B cell (primary cell): ENCODE measurements at regions not wholly inside any gene's neighbourhood (a gene's known extent, or its start where the extent isn't known, plus 50 kb on each side); places are given as distances from the start of the nearest gene placed in this dataset.

ENCODE experiments used
- ATAC-seq: fragments of 200-7000 bp; cut with Tn5 transposase; one replicate; pipeline ENCODE4 v1.10.0; 2021; ENCODE audit warnings: low read depth, mild to moderate bottlenecking, moderate number of reproducible peaks, moderate library complexity
- CTCF ChIA-PET: fragments of 350-600 bp; sonication (Branson Sonifier 250); formaldehyde crosslinking; loops from one replicate; lab custom pipeline; 2021; ENCODE audit warnings: antibody characterized with exemption, inconsistent platforms; lab: Charles Lee
- POLR2A ChIA-PET: fragments of 350-600 bp; sonication (Branson Sonifier 250); formaldehyde crosslinking; loops from one replicate; lab custom pipeline; 2021; ENCODE audit warnings: antibody characterized with exemption; lab: Charles Lee
- DNase-seq: peaks from one replicate; pipeline ENCODE4 v3.0.0; 2013
- H2AFZ ChIP-seq: 2 replicates; pipeline ENCODE4 v1.6.1; 2012; ENCODE audit warnings: mild to moderate bottlenecking, low read depth, low read length; ENCODE audit not compliant: insufficient read depth, poor library complexity, severe bottlenecking
- H3K27ac ChIP-seq, 2 donors: 1 replicate in 1 of 2; 2 replicates in 1 of 2; pipeline ENCODE4 v1.5.1; 2012 to 2013; ENCODE audit warnings: low read length in 2 of 2, mild to moderate bottlenecking in 2 of 2, moderate library complexity in 1 of 2
- H3K27me3 ChIP-seq, 4 experiments: fragments of 200-600 bp in 1 of 4; sonication (generic) in 1 of 4; replicated peaks in 1 of 4; 1 replicate in 2 of 4; 2 replicates in 2 of 4; pipeline versions ENCODE4 v1.6.1 to v1.7.0; 2013 to 2016; ENCODE audit warnings: low read length in 3 of 4, mild to moderate bottlenecking in 2 of 4, mixed read lengths in 1 of 4, moderate library complexity in 1 of 4; ENCODE audit not compliant: insufficient read depth in 4 of 4, control insufficient read depth in 3 of 4; ENCODE audit errors: control extremely low read depth in 1 of 4
- H3K36me3 ChIP-seq, 2 experiments: replicated peaks in 1 of 2; 1 replicate in 1 of 2; 2 replicates in 1 of 2; pipeline versions ENCODE4 v1.6.1 to v1.7.1; 2013; ENCODE audit warnings: low read length in 1 of 2; ENCODE audit not compliant: insufficient read depth in 2 of 2, control insufficient read depth in 1 of 2; ENCODE audit errors: control extremely low read depth in 1 of 2, extremely low read depth in 1 of 2
- H3K4me1 ChIP-seq, 2 donors: fragments of 200-600 bp in 1 of 2; sonication (generic) in 1 of 2; 1 replicate in 1 of 2; 2 replicates in 1 of 2; pipeline versions ENCODE4 v1.5.1 to v1.6.1; 2013 to 2017; ENCODE audit warnings: low read length in 2 of 2; ENCODE audit not compliant: control insufficient read depth in 2 of 2, insufficient read depth in 2 of 2
- H3K4me2 ChIP-seq: replicated peaks from 2 replicates; pipeline ENCODE3; 2012; ENCODE audit warnings: mild to moderate bottlenecking, low read depth, low read length; ENCODE audit not compliant: poor library complexity, severe bottlenecking
- H3K4me3 ChIP-seq, 5 experiments: fragments of 200-600 bp in 1 of 5; sonication (generic) in 1 of 5; 1 replicate in 3 of 5; 2 replicates in 2 of 5; pipeline versions ENCODE4 v1.5.1 to v1.7.0; 2011 to 2016; ENCODE audit warnings: low read length in 4 of 5, mild to moderate bottlenecking in 4 of 5, low read depth in 2 of 5, control low read depth in 1 of 5, moderate library complexity in 1 of 5; ENCODE audit not compliant: insufficient read depth in 1 of 5; ENCODE audit errors: control extremely low read depth in 1 of 5, extremely low read depth in 1 of 5
- H3K79me2 ChIP-seq: fragments of 200-600 bp; sonication (generic); one replicate; pipeline ENCODE4 v1.6.0; 2016; ENCODE audit warnings: low read length; ENCODE audit not compliant: control insufficient read depth, insufficient read depth
- H3K9ac ChIP-seq: fragments of 200-600 bp; sonication (generic); 2 replicates; pipeline ENCODE4 v1.6.1; 2017; ENCODE audit warnings: mild to moderate bottlenecking, low read length, moderate library complexity
- H3K9me3 ChIP-seq, 3 donors: one replicate each; pipeline versions ENCODE4 v1.6.1 to v1.7.1; 2013; ENCODE audit warnings: low read length in 2 of 3; ENCODE audit not compliant: control insufficient read depth in 2 of 3, insufficient read depth in 1 of 3; ENCODE audit errors: control extremely low read depth in 1 of 3
- H4K20me1 ChIP-seq: 2 replicates; pipeline ENCODE4 v1.6.0; 2012; ENCODE audit warnings: mild to moderate bottlenecking, low read length; ENCODE audit not compliant: insufficient read depth, control insufficient read depth, poor library complexity, severe bottlenecking
- H3K27ac Mint-ChIP-seq: one replicate; pipeline ENCODE4 v1.8.0; 2021; ENCODE audit warnings: mixed read lengths
- H3K27me3 Mint-ChIP-seq: one replicate; pipeline ENCODE4 v1.8.0; 2021; ENCODE audit warnings: mixed read lengths
- H3K4me1 Mint-ChIP-seq: one replicate; pipeline ENCODE4 v1.8.0; 2021; ENCODE audit warnings: mixed read lengths
- H3K4me3 Mint-ChIP-seq: one replicate; pipeline ENCODE4 v1.8.0; 2021; ENCODE audit warnings: mixed read lengths
- H3K9me3 Mint-ChIP-seq: one replicate; pipeline ENCODE4 v1.8.0; 2022; ENCODE audit warnings: mixed read lengths; ENCODE audit not compliant: insufficient read depth
- CTCF ChIP-seq: fragments of 200-600 bp; IDR thresholded peaks from one replicate; pipeline ENCODE4 v1.8.0; 2022; ENCODE audit warnings: antibody characterized with exemption, mild to moderate bottlenecking
- EZH2 ChIP-seq: IDR thresholded peaks from 2 replicates; pipeline ENCODE4 v1.6.1; 2012; ENCODE audit warnings: borderline replicate concordance, low read depth, mild to moderate bottlenecking, moderate library complexity, low read length; ENCODE audit not compliant: insufficient read depth, poor library complexity, severe bottlenecking
- WGBS: methylation state at CpG from one replicate; pipeline ENCODE4 v1.1.5; 2013; ENCODE audit warnings: missing lambda C conversion rate; ENCODE audit not compliant: insufficient coverage; 5-methylcytosine and 5-hydroxymethylcytosine counted together
- intact Hi-C: fragments of 100-400 bp; cut with micrococcal nuclease; formaldehyde crosslinking; loops from one replicate; pipeline ENCODE4 v1.10.0; 2022

GRCh38 chr3:80244390-80244789 is 476.6 kb upstream of the ROBO1 start:
- H3K27ac ChIP-seq, result no peak overlapping the region
- H3K79me2 ChIP-seq, result no peaks in the 10 kb centered on the region
- H3K36me3 ChIP-seq, result no peaks in the 10 kb centered on the region
- H3K27me3 Mint-ChIP-seq, result no peaks in the 10 kb centered on the region
- ATAC-seq (no peak), DNase-seq (no peak)
- no peak overlapping the region for H3K4me3 Mint-ChIP-seq
- ChIA-PET POLR2A (no interaction called here), CTCF (no interaction called here)
- H3K9me3 ChIP-seq, result peaks cover 0 to 4% (median 0%) of the 10 kb centered on the region in 3 donors
- 100% methylated on average over 2 of the region's 6 CpGs for WGBS
- no peaks in the 10 kb centered on the region for H3K4me1 Mint-ChIP-seq
- H2AFZ ChIP-seq, result no peak overlapping the region
- intact Hi-C loops, result no loop called here
- H4K20me1 ChIP-seq, result no peaks in the 10 kb centered on the region
- H3K27me3 ChIP-seq, result no peaks in the 10 kb centered on the region
- no peak overlapping the region for H3K27ac Mint-ChIP-seq
- H3K4me2 ChIP-seq, result no peak overlapping the region
- TF ChIP-seq EZH2 (no peak), CTCF (no peak)
- no peaks in the 10 kb centered on the region for H3K4me1 ChIP-seq
- no peak overlapping the region for H3K4me3 ChIP-seq
- no peak overlapping the region for H3K9ac ChIP-seq
- H3K9me3 Mint-ChIP-seq, result peaks cover 2% of the 10 kb centered on the region

- Histone ChIP-seq H3K9ac (no peak overlapping the region), H3K4me1 (no peaks in the 10 kb centered on the region), H3K4me2 (no peak overlapping the region), H3K36me3 (no peaks in the 10 kb centered on the region), H3K79me2 (no peaks in the 10 kb centered on the region), H2AFZ (no peak overlapping the region), H3K27ac (no peak overlapping the region), H3K4me3 (no peak overlapping the region), H3K27me3 (no peaks in the 10 kb centered on the region), H4K20me1 (no peaks in the 10 kb centered on the region), H3K9me3 (peaks cover 0 to 4% (median 0%) of the 10 kb centered on the region in 3 donors)
- ChIA-PET CTCF (no interaction called here), POLR2A (no interaction called here)
- Mint-ChIP-seq H3K4me3 (no peak overlapping the region), H3K27ac (no peak overlapping the region), H3K4me1 (no peaks in the 10 kb centered on the region), H3K27me3 (no peaks in the 10 kb centered on the region), H3K9me3 (no peaks in the 10 kb centered on the region)
- 100% methylated on average over 1 of the region's 1 CpG for WGBS
- ATAC-seq, result no peak
- intact Hi-C loops, result no loop called here
- no peak for DNase-seq
- no peak for TF ChIP-seq EZH2
- no peak for TF ChIP-seq CTCF
These were observed 474.0 kb upstream of the ROBO1 start for GRCh38 chr3:80241791-80242190.
